GM18873 (cell line): ENCODE measurements at regions not wholly inside any gene's neighbourhood (a gene's known extent, or its start where the extent isn't known, plus 50 kb on each side); places are given as distances from the start of the nearest gene placed in this dataset.
"Not testable (repeated sequence)": the region's sequence is repeated elsewhere in the genome, so short reads cannot be mapped to it uniquely, and the experiment has no call there.

Source experiments
- ATAC-seq: cut with Tn5 transposase; IDR thresholded peaks from one replicate; pipeline ENCODE4 v1.9.1; 2021; ENCODE audit warnings: mild to moderate bottlenecking, moderate library complexity, moderate number of reproducible peaks; ENCODE audit not compliant: unreplicated experiment, low FRiP score

DNA sequence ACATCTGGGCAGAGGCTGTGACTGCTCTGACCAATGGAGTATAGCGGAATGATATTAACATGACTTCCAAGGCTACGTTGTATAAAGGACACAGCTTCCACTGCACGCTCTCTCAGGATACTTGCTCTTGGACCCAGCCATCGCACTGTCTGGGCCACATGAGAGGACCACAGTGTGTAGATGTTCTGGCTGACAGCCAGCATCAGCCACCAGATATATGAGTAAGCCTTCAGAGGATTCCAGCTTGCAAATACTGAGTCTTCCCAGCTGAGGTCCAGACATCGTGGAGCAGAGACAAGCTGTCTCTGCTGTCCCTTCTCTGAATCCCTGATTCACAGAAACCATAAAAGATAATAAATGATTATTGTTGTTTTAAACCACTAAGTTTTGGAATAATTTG is 146.8 kb upstream of the USP9X start:
- ATAC-seq: no peak

- no peak for ATAC-seq
These were observed 142.1 kb upstream of the USP9X start for GRCh38 chrX:40943093-40943641.

- ATAC-seq: no peak
These were observed 139.9 kb upstream of the USP9X start for GRCh38 chrX:40945361-40945713.

DNA sequence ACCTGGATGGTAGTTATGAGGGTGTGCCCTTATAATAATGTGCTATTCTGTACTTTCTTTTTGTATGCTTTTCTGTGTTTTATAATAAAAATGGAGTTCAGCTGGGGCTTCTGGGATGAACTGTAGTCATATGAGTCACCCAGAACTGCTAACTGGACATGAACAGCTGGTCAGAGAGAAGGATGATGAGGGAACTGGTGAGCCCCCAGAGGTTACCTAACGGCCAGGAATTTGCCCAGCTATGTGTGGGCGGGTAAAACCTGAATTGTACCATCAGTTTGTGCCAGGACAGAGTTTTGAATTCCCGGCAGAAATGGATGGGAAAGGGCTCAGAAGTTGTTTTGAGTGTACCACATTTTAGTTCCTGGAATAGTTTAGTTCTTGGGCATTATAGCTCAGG is 138.0 kb upstream of the USP9X start:
- ATAC-seq: no peak

DNA sequence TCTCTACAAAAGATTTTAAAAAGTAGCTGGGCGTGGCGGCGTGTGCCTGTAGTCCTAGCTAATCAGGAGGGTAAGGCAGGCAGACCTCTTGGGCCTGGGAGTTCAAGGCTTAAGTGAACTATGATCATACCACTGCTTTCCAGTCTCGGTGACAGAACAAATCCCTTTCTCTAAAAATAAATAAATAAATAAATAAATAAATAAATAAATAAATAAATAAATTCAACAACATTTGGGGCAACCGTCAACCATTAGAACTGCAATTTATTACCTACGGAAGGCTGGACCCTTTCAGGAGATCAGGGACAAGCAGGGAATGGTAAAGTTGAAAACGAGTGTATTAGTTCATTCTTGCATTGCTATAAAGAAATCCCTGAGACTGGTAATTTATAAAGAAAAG is 136.2 kb upstream of the USP9X start:
- no peak for ATAC-seq

DNA sequence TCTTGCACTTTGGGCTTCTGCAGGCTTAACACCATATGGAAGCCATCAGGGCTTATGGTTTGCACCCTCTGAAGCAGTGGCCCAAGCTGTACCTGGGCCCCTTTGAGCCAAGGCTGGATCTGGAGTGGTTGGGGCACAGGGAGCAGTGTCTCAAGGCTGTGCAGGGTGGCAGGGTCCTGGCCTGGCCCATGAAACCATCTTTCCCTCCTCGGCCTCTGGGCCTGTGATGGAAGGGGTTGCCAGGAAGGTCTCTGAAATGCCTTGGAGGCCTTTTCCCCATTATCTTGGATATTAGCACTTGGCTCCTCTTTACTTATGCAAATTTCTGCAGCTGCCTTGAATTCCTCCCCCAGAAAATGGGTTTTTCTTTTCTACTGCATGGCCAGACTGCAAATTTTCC is 134.7 kb upstream of the USP9X start:
- no peak for ATAC-seq

DNA sequence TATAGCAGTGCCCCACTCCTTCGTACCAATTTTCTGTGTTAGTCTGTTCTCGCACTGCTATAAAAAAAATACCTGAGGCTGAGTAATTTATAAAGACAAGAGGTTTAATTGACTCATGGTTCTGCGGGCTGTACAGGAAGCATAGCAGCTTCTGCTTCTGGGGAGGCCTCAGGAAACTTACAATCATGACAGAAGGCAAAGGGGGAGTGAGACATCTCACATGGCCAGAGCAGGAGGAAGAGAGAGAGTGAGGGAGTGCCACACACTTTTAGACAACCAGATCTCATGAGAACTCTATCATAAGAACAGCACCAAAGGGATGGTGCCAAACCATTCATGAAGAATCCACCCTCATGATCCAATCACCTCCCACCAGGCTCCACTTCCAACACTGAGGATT is 133.8 kb upstream of the USP9X start:
- ATAC-seq: not testable (repeated sequence)

DNA sequence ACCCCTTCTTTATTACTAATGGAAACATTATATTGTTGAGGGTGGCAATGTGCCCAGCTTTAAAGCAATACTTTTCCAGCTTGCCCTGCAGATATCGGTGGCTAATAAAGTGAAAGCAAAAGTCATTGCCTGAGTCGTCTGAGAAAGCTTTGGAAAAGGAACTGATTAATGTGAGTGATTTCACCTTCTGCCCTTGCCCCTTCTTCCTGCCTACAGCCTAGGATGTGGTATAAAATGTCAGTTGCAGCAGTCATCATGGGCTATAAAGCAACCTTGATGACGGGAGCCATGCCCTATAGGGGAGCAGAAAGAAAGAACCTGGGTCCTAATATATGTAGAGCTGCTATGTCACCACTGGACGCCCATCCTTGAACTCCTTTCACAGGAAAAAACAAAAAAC is 132.4 kb upstream of the USP9X start:
- no peak for ATAC-seq

DNA sequence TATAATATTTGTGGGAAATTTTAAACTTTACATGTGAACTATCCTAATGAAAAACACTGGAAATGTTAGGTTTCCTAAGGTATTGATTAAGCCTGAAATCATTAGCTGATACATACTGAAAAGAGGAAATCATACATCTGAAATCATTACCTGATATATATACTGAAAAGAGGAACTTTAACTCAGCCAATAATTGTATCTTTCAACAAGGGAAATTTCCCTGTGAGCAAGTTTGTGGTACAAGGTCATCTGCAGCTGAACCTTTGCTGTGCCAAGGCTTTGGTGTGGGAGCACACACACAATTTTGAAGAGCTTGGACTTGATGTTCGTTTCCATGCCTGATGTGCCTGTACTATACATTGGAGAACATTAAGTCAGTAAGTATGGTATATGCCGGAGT is 131.9 kb upstream of the USP9X start:
- no peak for ATAC-seq

DNA sequence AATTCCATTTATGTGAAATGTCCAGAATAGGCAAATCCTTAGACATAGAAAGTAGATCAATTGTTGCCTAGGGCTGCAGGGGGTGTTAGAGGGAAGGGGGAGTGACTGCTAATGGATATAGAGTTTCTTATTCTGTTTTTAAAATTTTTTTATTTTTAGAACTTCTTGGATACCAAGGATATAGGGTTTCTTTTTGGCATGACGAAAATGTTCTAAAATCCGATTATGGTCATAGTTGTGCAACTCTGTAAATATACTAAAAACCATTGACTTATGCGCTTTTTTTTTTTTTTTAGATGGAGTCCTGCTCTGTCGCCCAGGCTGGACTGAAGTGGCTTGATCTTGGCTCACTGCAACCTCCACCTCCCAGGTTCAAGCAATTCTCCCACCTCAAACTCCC is 125.2 kb upstream of the USP9X start:
- ATAC-seq: no peak

GRCh38 chrX:40962793-40963407 is 122.3 kb upstream of the USP9X start:
- no peak for ATAC-seq

- ATAC-seq: no peak
These were observed 121.2 kb upstream of the USP9X start for GRCh38 chrX:40964008-40964407.

- no peak for ATAC-seq
These were observed 120.3 kb upstream of the USP9X start for GRCh38 chrX:40964633-40965586.

GRCh38 chrX:40966213-40966820 is 118.9 kb upstream of the USP9X start:
- ATAC-seq: no peak

DNA sequence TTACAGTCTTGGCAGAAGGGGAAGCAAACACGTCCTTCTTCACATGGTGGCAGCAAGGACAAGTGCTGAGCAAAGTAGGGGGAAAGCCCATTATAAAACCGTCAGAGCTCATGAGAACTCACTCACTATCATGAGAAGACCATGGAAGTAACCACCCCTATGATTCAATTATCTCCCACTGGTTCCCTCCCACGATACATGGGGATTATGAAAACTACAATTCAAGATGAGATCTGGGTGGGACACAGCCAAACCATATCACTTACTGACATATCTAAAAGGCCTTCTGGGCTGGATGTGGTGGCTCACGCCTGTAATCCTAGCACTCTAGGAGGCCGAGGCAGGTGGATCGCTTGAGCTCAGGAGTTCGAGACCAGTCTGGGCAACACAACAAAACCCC is 117.1 kb upstream of the USP9X start:
- ATAC-seq: no peak

DNA sequence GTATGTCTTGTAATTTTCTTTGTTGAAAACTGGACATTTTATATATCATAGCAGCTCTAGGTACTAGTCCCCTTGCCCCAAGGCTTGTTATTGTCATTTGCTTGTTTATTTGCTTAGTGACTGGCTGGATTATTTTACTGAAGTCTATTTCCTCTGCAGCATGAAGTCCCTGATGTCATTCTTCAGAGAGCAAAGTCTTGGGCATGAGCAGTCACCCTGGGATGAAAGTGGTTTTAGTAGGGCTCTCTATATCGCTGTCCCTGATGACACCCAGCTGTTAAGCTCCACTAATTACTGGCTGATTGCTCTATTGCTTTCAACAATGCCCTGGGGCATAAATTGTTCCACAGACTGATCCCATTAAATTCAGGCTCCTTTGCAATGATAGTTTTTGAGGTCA is 113.5 kb upstream of the USP9X start:
- no peak for ATAC-seq

- no peak for ATAC-seq
These were observed 111.6 kb upstream of the USP9X start for GRCh38 chrX:40973619-40974018.

GRCh38 chrX:40975951-40976350 is 109.3 kb upstream of the USP9X start:
- ATAC-seq: no peak

DNA sequence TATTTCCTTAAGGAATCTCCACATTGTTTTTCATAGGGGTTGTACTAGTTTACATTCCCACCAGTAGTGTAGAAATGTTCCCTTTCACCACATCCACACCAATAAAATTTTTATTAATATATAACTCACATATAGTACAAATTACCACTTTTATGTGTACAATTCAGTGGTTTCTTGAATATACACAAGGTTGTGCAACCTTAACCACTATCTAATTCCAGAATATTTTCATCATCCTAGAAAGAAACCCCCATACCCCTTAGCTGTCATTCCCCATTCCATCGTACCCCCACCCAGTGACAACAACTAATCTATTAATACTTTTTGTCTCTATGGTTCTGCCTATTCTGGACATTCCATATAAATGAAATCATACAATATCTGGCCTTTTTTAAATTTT is 108.3 kb upstream of the USP9X start:
- ATAC-seq: no peak

GRCh38 chrX:40984962-40985361 is 100.3 kb upstream of the USP9X start:
- no peak for ATAC-seq

- ATAC-seq: no peak
These were observed 97.8 kb upstream of the USP9X start for GRCh38 chrX:40987413-40987812.
